ENCODE measurements at regions not wholly inside any gene's neighbourhood (a gene's known extent, or its start where the extent isn't known, plus 50 kb on each side); places are given as distances from the start of the nearest gene placed in this dataset.

DNA sequence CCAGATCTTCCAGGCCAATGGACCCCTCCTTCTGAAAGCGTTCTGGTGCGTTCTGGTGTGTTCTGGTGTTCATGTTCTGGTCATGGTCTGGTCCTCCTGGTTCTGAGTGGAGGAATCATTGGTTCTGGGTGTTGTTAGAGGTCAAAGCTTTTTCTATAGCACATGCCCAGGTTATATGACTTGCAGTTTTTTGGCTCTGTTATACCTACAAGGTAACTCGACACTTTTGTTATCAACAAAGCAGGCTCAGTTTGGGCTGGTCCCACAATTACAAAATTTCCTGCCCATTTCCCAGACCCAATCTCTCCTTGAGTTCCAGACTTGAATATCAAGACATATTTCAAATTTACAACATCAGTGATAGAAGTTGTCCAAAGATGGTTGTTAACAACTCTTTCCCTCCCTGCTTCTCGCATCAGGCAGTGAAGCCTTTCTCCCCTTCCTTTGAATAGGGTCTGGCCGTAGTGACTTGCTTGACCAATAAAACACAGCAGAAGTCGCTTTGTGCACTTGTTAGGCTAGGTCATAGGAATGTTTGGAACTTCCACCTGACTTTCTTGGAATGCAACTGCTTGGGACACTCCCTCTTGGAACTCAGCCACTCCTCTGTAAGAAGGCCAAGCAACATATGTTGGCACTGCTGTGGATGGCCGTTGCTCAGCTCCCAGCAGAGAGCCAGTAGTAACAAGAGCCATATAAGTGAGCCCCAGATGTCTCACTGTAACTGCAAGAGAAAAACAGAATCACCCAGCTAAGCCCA, 83.1 kb upstream of the STEAP1B start:
- no peak overlapping the region for H3K27ac ChIP-seq (ENCODE audit: low read depth, low read length)
- H3K79me1 ChIP-seq (ENCODE audit: low read length): no peaks in the 10 kb centered on the region
- no peak overlapping the region for H2AK5ac ChIP-seq (ENCODE audit: low read length)
- H3K27me3 ChIP-seq (ENCODE audit: insufficient read depth, low read length, poor library complexity): no peaks in the 10 kb centered on the region
- no peak overlapping the region for H3K4me3 ChIP-seq (ENCODE audit: low read length)
- no peak overlapping the region for H3K4me2 ChIP-seq (ENCODE audit: low read length)
- H3K36me3 ChIP-seq (ENCODE audit: control insufficient read depth, insufficient read depth, low read length): no peaks in the 10 kb centered on the region
- no peak overlapping the region for H2BK15ac ChIP-seq (replicated peaks; ENCODE audit: low read depth)
- H3K56ac ChIP-seq (ENCODE audit: low read length): peak overlapping the region; percentile 27
- no CpG with 5 or more reads among the region's 7 CpGs for WGBS (ENCODE audit: extremely low coverage, insufficient coverage, low lambda C conversion rate)
- H2BK120ac ChIP-seq (ENCODE audit: low read depth, low read length): no peak overlapping the region
- H3K4ac ChIP-seq (ENCODE audit: low read depth, low read length): no peak overlapping the region
- DNase-seq: peak; percentile 98
- H3K79me2 ChIP-seq (ENCODE audit: control insufficient read depth, insufficient read depth, low read length): no peaks in the 10 kb centered on the region
- no peak overlapping the region for H4K8ac ChIP-seq (ENCODE audit: low read depth, low read length)
- peak overlapping the region; percentile 3 for H3K18ac ChIP-seq (ENCODE audit: low read length)
- H3K4me1 ChIP-seq (ENCODE audit: control insufficient read depth, low read depth, low read length): peaks cover 13% of the 10 kb centered on the region
- H2BK5ac ChIP-seq (ENCODE audit: low read length): no peak overlapping the region
- H4K5ac ChIP-seq (ENCODE audit: low read length): no peak overlapping the region
- H3K23ac ChIP-seq (ENCODE audit: low read length): no peak overlapping the region
- no peak overlapping the region for H3K9ac ChIP-seq (ENCODE audit: low read length)

DNA sequence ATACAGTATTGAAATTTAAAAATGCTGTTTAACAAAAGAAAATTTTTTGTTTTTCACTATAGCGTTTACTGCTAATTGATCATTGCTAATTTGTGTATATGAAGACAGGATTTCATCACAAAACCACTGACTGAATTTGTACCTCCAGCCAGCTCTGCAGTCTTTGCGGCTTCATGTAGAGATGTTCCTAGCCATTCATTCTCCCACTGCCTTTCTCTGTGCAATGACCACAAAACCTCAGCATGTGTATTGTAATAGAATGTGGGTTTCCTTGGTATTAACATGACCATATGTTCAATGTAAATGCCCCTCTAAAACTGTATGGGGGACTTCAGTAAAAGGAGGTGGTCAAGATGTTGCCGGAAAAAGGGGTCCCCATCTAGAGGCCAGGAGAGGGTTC, 81.1 kb upstream of the STEAP1B start:
- H3K4ac ChIP-seq (ENCODE audit: low read depth, low read length): no peak overlapping the region
- no peak overlapping the region for H3K27ac ChIP-seq (ENCODE audit: low read depth, low read length)
- H2BK15ac ChIP-seq (replicated peaks; ENCODE audit: low read depth): no peak overlapping the region
- peaks cover 8% of the 10 kb centered on the region for H3K4me1 ChIP-seq (ENCODE audit: control insufficient read depth, low read depth, low read length)
- WGBS (ENCODE audit: extremely low coverage, insufficient coverage, low lambda C conversion rate): no CpG with 5 or more reads among the region's 3 CpGs
- H3K4me2 ChIP-seq (ENCODE audit: low read length): no peak overlapping the region
- no peak overlapping the region for H3K23ac ChIP-seq (ENCODE audit: low read length)
- no peak overlapping the region for H3K18ac ChIP-seq (ENCODE audit: low read length)
- no peak overlapping the region for H3K9ac ChIP-seq (ENCODE audit: low read length)
- H2AK5ac ChIP-seq (ENCODE audit: low read length): no peak overlapping the region
- H2BK120ac ChIP-seq (ENCODE audit: low read depth, low read length): no peak overlapping the region
- no peaks in the 10 kb centered on the region for H3K27me3 ChIP-seq (ENCODE audit: insufficient read depth, low read length, poor library complexity)
- H3K56ac ChIP-seq (ENCODE audit: low read length): no peak overlapping the region
- no peak overlapping the region for H3K4me3 ChIP-seq (ENCODE audit: low read length)
- H4K5ac ChIP-seq (ENCODE audit: low read length): no peak overlapping the region
- no peaks in the 10 kb centered on the region for H3K79me2 ChIP-seq (ENCODE audit: control insufficient read depth, insufficient read depth, low read length)
- H3K79me1 ChIP-seq (ENCODE audit: low read length): no peaks in the 10 kb centered on the region
- H3K36me3 ChIP-seq (ENCODE audit: control insufficient read depth, insufficient read depth, low read length): no peaks in the 10 kb centered on the region
- H4K8ac ChIP-seq (ENCODE audit: low read depth, low read length): no peak overlapping the region
- DNase-seq: no peak
- H2BK5ac ChIP-seq (ENCODE audit: low read length): no peak overlapping the region

DNA sequence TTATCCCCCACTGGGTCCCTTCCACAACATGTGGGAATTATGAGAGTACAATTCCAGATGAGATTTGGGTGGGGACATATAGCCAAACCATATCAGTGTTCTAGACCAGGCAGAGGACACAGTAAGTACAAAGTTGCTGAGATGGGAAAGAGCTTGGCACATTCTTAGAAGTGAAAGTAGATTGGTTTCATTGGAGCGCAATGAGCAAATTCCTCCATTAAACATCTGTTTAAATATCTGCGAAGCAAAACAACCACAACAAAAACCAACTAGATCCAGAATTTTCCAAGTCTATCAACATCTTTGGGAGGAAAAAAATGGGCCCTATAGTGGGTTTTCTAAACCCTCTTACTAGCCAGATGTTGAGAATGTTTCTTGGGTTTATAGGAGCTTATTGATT, 80.0 kb upstream of the STEAP1B start:
- DNase-seq: no peak
- Histone ChIP-seq H3K27ac (ENCODE audit: low read depth, low read length) (no peak overlapping the region), H3K27me3 (ENCODE audit: insufficient read depth, low read length, poor library complexity) (no peaks in the 10 kb centered on the region), H4K8ac (ENCODE audit: low read depth, low read length) (no peak overlapping the region), H3K36me3 (ENCODE audit: control insufficient read depth, insufficient read depth, low read length) (no peaks in the 10 kb centered on the region), H4K5ac (ENCODE audit: low read length) (no peak overlapping the region), H3K4me2 (ENCODE audit: low read length) (no peak overlapping the region), H3K23ac (ENCODE audit: low read length) (no peak overlapping the region), H3K4me1 (ENCODE audit: control insufficient read depth, low read depth, low read length) (peaks cover 10% of the 10 kb centered on the region), H3K18ac (ENCODE audit: low read length) (no peak overlapping the region), H3K79me1 (ENCODE audit: low read length) (no peaks in the 10 kb centered on the region), H2BK5ac (ENCODE audit: low read length) (no peak overlapping the region), H3K79me2 (ENCODE audit: control insufficient read depth, insufficient read depth, low read length) (no peaks in the 10 kb centered on the region), H2BK15ac (replicated peaks; ENCODE audit: low read depth) (no peak overlapping the region), H2AK5ac (ENCODE audit: low read length) (no peak overlapping the region), H3K4ac (ENCODE audit: low read depth, low read length) (no peak overlapping the region), H2BK120ac (ENCODE audit: low read depth, low read length) (no peak overlapping the region), H3K9ac (ENCODE audit: low read length) (no peak overlapping the region), H3K56ac (ENCODE audit: low read length) (no peak overlapping the region), H3K4me3 (ENCODE audit: low read length) (no peak overlapping the region)
- no CpG with 5 or more reads among the region's 2 CpGs for WGBS (ENCODE audit: extremely low coverage, insufficient coverage, low lambda C conversion rate)

DNA sequence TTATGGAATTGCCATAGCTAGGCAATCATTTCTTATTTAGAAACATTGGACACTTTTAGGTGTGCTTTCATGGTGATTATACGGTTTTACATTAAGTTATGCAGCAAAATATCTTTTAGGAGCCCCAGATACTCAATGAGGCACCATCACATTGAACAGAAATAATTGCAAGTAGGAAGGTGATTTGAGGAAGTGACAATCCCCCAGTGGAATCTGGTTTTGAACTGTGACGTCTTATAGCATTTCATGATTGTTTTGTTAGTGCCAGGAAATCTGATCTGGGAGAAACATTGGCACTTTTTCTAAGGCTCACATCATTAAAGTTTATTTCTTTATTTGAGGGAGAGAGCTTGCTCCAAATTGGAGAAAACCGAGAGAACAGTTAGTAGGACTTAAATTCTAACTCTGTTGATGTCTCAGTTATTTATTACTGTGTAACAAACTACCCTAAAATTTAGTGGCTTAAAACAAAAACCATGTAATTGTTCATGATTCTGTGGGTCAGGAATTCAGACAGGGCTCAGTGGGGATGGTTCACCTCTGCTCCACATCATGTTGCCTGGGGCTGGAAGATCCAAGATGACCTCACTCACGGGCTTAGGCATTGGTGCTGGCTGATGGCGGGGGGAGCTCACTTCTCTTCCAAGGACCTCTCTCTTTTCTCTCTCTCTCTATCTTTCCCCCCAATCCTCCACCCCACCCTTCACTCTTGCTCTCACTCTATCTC, 78.2 kb upstream of the STEAP1B start:
- no peak overlapping the region for H3K18ac ChIP-seq (ENCODE audit: low read length)
- no peak overlapping the region for H3K27ac ChIP-seq (ENCODE audit: low read depth, low read length)
- no peaks in the 10 kb centered on the region for H3K36me3 ChIP-seq (ENCODE audit: control insufficient read depth, insufficient read depth, low read length)
- no peaks in the 10 kb centered on the region for H3K27me3 ChIP-seq (ENCODE audit: insufficient read depth, low read length, poor library complexity)
- peaks cover 8% of the 10 kb centered on the region for H3K4me1 ChIP-seq (ENCODE audit: control insufficient read depth, low read depth, low read length)
- H2BK120ac ChIP-seq (ENCODE audit: low read depth, low read length): no peak overlapping the region
- no peak overlapping the region for H2AK5ac ChIP-seq (ENCODE audit: low read length)
- H3K56ac ChIP-seq (ENCODE audit: low read length): no peak overlapping the region
- H3K79me2 ChIP-seq (ENCODE audit: control insufficient read depth, insufficient read depth, low read length): no peaks in the 10 kb centered on the region
- H3K4me2 ChIP-seq (ENCODE audit: low read length): no peak overlapping the region
- no peak overlapping the region for H4K8ac ChIP-seq (ENCODE audit: low read depth, low read length)
- no peak overlapping the region for H2BK15ac ChIP-seq (replicated peaks; ENCODE audit: low read depth)
- no peak overlapping the region for H3K4ac ChIP-seq (ENCODE audit: low read depth, low read length)
- WGBS (ENCODE audit: extremely low coverage, insufficient coverage, low lambda C conversion rate): no CpG with 5 or more reads among the region's 5 CpGs
- H3K79me1 ChIP-seq (ENCODE audit: low read length): no peaks in the 10 kb centered on the region
- H2BK5ac ChIP-seq (ENCODE audit: low read length): no peak overlapping the region
- H3K23ac ChIP-seq (ENCODE audit: low read length): no peak overlapping the region
- DNase-seq: no peak
- no peak overlapping the region for H4K5ac ChIP-seq (ENCODE audit: low read length)
- H3K4me3 ChIP-seq (ENCODE audit: low read length): no peak overlapping the region
- H3K9ac ChIP-seq (ENCODE audit: low read length): no peak overlapping the region

DNA sequence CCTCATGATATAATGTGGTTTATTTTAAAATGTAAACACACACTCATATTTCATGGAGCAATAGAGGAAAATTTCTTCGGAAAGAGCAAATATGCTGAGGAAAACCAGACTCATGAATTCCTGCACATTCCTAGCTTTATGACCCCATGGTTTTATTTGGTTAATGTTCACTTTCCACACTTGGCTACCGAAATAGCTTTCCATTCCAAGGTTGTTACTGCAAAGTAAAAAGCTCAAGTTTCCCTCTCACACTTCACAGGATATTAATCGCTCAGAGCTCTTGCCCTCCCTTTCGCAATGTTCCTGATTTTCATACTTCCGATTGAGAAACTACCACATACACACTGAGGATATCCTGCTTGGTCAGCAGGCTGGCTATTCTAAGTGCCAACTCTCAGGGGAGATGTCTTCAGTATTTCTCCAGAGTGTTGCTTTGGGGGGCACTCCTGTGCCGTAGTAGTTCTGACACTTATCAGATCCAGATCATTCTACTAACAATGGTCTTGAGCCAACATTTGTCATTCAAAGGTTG, 77.5 kb upstream of the STEAP1B start:
- Histone ChIP-seq H3K27me3 (ENCODE audit: insufficient read depth, low read length, poor library complexity) (no peaks in the 10 kb centered on the region), H3K4me3 (ENCODE audit: low read length) (no peak overlapping the region), H3K4me2 (ENCODE audit: low read length) (no peak overlapping the region), H4K5ac (ENCODE audit: low read length) (no peak overlapping the region), H2BK120ac (ENCODE audit: low read depth, low read length) (no peak overlapping the region), H2AK5ac (ENCODE audit: low read length) (no peak overlapping the region), H2BK15ac (replicated peaks; ENCODE audit: low read depth) (no peak overlapping the region), H4K8ac (ENCODE audit: low read depth, low read length) (no peak overlapping the region), H3K79me2 (ENCODE audit: control insufficient read depth, insufficient read depth, low read length) (no peaks in the 10 kb centered on the region), H3K27ac (ENCODE audit: low read depth, low read length) (no peak overlapping the region), H3K23ac (ENCODE audit: low read length) (no peak overlapping the region), H3K9ac (ENCODE audit: low read length) (no peak overlapping the region), H2BK5ac (ENCODE audit: low read length) (no peak overlapping the region), H3K18ac (ENCODE audit: low read length) (no peak overlapping the region), H3K79me1 (ENCODE audit: low read length) (no peaks in the 10 kb centered on the region), H3K4me1 (ENCODE audit: control insufficient read depth, low read depth, low read length) (peaks cover 2% of the 10 kb centered on the region), H3K36me3 (ENCODE audit: control insufficient read depth, insufficient read depth, low read length) (no peaks in the 10 kb centered on the region), H3K4ac (ENCODE audit: low read depth, low read length) (peak overlapping the region; percentile 29), H3K56ac (ENCODE audit: low read length) (no peak overlapping the region)
- DNase-seq: no peak
- WGBS (ENCODE audit: extremely low coverage, insufficient coverage, low lambda C conversion rate): no CpG with 5 or more reads among the region's 6 CpGs
